ENCODE measurements at regions not wholly inside any gene's neighbourhood (a gene's known extent, or its start where the extent isn't known, plus 50 kb on each side); places are given as distances from the start of the nearest gene placed in this dataset.

DNA sequence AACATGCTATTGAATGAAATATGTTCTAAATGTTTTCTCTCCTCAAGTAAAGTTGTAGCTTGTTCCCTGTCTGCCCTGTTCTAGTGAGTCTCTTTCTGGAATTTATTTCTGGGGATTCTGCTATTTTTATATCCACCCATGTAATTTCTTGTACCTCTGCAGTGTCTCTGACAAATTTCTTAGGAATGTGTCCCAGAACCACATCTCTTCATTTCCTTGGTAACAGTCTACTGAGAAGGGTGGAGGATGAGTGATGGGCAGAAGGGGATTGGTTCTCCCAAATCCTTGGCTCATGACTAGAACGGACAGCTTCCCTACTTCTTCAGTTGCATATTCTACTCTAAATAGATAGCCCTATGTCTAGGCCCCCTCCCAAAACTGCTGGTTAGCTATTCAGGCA is 490.6 kb upstream of the LINC00305 start:
- TF ChIP-seq, protein P1, sequence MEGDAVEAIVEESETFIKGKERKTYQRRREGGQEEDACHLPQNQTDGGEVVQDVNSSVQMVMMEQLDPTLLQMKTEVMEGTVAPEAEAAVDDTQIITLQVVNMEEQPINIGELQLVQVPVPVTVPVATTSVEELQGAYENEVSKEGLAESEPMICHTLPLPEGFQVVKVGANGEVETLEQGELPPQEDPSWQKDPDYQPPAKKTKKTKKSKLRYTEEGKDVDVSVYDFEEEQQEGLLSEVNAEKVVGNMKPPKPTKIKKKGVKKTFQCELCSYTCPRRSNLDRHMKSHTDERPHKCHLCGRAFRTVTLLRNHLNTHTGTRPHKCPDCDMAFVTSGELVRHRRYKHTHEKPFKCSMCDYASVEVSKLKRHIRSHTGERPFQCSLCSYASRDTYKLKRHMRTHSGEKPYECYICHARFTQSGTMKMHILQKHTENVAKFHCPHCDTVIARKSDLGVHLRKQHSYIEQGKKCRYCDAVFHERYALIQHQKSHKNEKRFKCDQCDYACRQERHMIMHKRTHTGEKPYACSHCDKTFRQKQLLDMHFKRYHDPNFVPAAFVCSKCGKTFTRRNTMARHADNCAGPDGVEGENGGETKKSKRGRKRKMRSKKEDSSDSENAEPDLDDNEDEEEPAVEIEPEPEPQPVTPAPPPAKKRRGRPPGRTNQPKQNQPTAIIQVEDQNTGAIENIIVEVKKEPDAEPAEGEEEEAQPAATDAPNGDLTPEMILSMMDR (IDR thresholded peaks at IDR 0.05), result no peak
- no peak overlapping the region for H3K27ac ChIP-seq
- H3K4me3 ChIP-seq, result no peak overlapping the region
- no peak for DNase-seq (ENCODE audit: low spot score)

DNA sequence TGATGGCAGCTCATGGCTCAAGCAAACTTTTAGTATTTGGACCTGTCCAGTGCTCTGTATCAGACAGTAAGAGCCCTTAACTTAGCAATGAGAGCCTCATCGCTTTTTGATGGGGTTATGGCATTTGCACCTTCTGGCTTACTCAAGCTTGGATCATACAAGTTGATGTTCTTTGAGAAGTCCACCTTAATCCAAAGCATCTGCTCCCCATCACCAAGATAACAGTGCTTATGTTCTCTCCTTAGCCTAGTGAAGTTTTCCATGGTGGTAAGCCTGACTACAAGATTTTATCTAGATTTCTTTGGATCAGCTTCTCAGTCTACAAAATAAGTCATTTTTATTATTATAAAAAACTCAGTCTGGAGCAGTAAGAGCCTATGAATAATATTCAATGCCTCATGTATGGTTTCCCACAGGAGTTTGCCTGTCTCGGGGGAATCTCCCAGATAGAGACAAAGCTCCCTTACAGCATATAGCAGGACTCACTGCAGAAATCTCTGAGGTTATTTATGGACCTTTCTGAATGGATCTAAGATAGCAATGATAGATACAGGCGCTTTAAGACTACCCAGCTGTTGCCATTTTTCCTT is 472.2 kb upstream of the LINC00305 start:
- Histone ChIP-seq H3K4me3 (no peak overlapping the region), H3K27ac (no peak overlapping the region)
- TF ChIP-seq, protein P1 (IDR thresholded peaks at IDR 0.05), result no peak
- no peak for DNase-seq (ENCODE audit: low spot score)

DNA sequence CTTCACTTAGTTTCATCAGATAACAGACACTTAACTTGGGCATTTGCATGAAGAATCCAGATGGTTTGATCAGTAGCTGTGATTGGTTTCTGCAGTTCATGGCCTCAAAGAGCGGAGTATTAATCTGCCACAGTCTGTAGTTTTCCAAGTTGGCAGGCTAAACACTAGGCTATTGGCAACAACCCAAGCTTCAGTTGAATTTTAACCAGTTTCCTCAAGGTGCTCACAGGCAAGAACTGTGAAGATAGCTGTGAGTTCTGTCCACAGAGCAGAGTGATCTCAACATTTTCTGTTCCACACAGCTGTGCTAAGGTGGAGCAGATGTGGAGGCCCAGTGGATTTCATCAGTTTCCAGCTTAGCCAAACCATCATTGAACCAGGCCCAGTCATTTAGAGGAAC is 469.5 kb upstream of the LINC00305 start:
- no peak for DNase-seq (ENCODE audit: low spot score)
- Histone ChIP-seq H3K4me3 (no peak overlapping the region), H3K27ac (no peak overlapping the region)
- TF ChIP-seq, protein P1 (IDR thresholded peaks at IDR 0.05), result no peak

DNA sequence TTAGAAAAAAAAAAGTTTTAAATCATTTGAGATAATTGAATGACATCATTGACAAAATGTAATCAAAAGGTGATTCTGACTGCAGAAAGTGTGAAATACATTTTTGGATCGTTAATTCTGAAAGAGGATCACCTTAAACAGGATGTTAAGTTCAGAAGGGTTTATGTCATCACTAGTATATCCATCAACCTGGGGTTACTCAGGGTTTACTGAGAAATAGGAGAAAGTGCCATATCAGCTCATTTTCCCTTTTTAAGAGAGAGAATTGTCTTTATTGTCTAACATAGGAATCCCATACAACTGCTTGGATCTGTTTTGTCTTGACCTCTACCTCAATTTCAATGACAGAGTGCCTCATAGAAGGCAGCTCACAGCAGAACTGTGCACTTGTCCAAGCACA is 466.1 kb upstream of the LINC00305 start:
- TF ChIP-seq, protein P1 (IDR thresholded peaks at IDR 0.05), result no peak
- DNase-seq (ENCODE audit: low spot score), result no peak
- no peak overlapping the region for H3K27ac ChIP-seq

DNA sequence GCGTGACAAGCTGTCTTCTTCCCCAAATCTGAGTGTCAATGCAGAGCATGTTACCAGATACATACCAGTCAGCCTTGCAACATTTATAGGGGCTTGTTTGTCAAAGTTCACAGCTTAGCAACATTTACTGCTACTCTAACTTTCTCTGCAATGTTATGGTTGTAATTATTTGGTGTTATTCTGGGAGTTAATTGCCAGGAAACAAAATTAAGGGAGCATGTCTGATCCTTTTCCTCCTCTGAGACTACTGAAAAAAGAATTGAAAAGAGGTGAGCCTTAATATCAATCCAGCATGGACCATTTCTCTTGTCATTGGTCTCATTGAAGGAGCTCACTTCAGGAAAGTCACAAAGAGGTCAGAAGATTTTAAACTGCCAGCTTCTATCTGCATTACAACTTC is 465.6 kb upstream of the LINC00305 start:
- no peak overlapping the region for H3K4me3 ChIP-seq
- TF ChIP-seq, protein P1 (IDR thresholded peaks at IDR 0.05), result no peak
- DNase-seq (ENCODE audit: low spot score), result no peak
- no peak overlapping the region for H3K27ac ChIP-seq

More for the DNA sequence above, 466.1 kb upstream of the LINC00305 start:
- no peak overlapping the region for H3K4me3 ChIP-seq

DNA sequence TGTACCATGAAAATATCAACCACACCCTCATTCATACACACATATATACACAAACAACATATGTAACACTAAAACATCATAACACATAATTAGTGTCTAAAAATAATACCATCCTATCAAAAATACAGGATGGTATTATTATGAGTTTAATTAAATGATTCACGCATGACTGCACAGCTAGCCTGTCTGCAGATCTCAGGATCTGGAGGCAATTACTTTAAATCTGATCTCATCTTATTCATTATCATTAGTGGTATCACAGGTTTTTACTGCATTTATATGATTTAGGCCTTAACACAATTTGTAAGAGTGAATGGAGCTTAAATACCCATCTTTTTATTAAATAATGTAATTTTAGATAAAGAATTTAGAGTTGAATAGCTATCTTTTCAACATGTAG is 443.4 kb upstream of the LINC00305 start:
- DNase-seq (ENCODE audit: low spot score), result no peak
- TF ChIP-seq, protein P1 (IDR thresholded peaks at IDR 0.05), result no peak
- H3K4me3 ChIP-seq, result no peak overlapping the region
- no peak overlapping the region for H3K27ac ChIP-seq

DNA sequence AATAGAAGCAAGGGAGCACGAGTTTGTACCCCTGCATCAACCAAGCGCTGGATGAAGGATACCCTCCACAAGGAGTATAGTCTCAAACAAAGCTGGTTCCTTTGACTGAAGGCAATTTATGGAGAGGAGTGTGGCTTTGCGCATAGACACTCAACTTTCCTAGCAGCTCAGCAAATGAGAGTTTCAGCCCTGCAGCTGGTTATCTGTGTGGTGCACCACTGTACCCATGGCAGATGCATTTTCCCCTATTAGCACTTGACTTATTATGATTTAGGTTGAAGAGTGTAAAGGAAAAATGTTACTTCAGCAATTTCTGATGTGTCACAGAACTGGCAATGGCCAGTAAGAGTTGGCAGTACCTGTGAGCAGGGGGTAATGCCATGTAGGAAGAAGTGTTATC is 440.1 kb upstream of the LINC00305 start:
- no peak for DNase-seq (ENCODE audit: low spot score)
- H3K27ac ChIP-seq, result no peak overlapping the region
- H3K4me3 ChIP-seq, result no peak overlapping the region
- TF ChIP-seq, protein P1 (IDR thresholded peaks at IDR 0.05), result no peak

Data from coronary artery (tissue), 2 donors.